ENCODE measurements at regions not wholly inside any gene's neighbourhood (a gene's known extent, or its start where the extent isn't known, plus 50 kb on each side); places are given as distances from the start of the nearest gene placed in this dataset.

GRCh38 chr9:93827545-93828330, 127.4 kb downstream of the BARX1 start:
- TF ChIP-seq CTCF (IDR thresholded peaks at IDR 0.05 in 8 of 11, conservative IDR thresholded peaks at IDR 0.05 in 3 of 11) (peak in 10 of 11 experiments; percentile 9 to 86 (median 68)), POLR2A (IDR thresholded peaks at IDR 0.05) (no peak), POLR2AphosphoS5 (IDR thresholded peaks at IDR 0.05) (no peak)

Measured in spleen (tissue), 7 donors.